Activated CD4-positive, alpha-beta T cell treated with anti-CD3 and anti-CD28 coated beads, Interleukin-2, Interleukin-4, amounts not matched to agents 100 ng/mL and 50 ng/mL, durations not matched to agents 16 hours and 8 hours (primary cell): ENCODE measurements at regions not wholly inside any gene's neighbourhood (a gene's known extent, or its start where the extent isn't known, plus 50 kb on each side); places are given as distances from the start of the nearest gene placed in this dataset.
A peak's percentile ranks its signal among the peaks of the same experiment; 100 is the strongest.

Source experiments
- DNase-seq: peaks from one replicate; pipeline ENCODE4 v3.0.0-alpha.2; 2020; ENCODE audit warnings: low spot score

GRCh38 chr4:89422441-89422990 is 114.9 kb upstream of the GPRIN3 start:
- DNase-seq, result no peak

- DNase-seq, result no peak
Observed at GRCh38 chr4:89420507-89420906, 112.9 kb upstream of the GPRIN3 start.

GRCh38 chr4:89419111-89419695 is 111.6 kb upstream of the GPRIN3 start:
- no peak for DNase-seq

GRCh38 chr4:89416960-89417359 is 109.4 kb upstream of the GPRIN3 start:
- DNase-seq, result no peak

- no peak for DNase-seq
Observed at GRCh38 chr4:89413518-89413917, 105.9 kb upstream of the GPRIN3 start.

- no peak for DNase-seq
Observed at GRCh38 chr4:89411539-89412309, 104.1 kb upstream of the GPRIN3 start.

- no peak for DNase-seq
Observed at GRCh38 chr4:89410687-89411086, 103.1 kb upstream of the GPRIN3 start.

GRCh38 chr4:89404530-89404929 is 96.9 kb upstream of the GPRIN3 start:
- DNase-seq, result no peak

GRCh38 chr4:89403826-89404225 is 96.2 kb upstream of the GPRIN3 start:
- no peak for DNase-seq

GRCh38 chr4:89400287-89401035 is 92.9 kb upstream of the GPRIN3 start:
- no peak for DNase-seq

- DNase-seq, result no peak
Observed at GRCh38 chr4:89398644-89399043, 91.0 kb upstream of the GPRIN3 start.

- DNase-seq, result no peak
Observed at GRCh38 chr4:89398146-89398545, 90.5 kb upstream of the GPRIN3 start.

- DNase-seq, result no peak
Observed at GRCh38 chr4:89397441-89397840, 89.8 kb upstream of the GPRIN3 start.

- DNase-seq, result no peak
Observed at GRCh38 chr4:89382439-89382838, 74.8 kb upstream of the GPRIN3 start.

- no peak for DNase-seq
Observed at GRCh38 chr4:89380980-89381379, 73.4 kb upstream of the GPRIN3 start.

- DNase-seq, result no peak
Observed at GRCh38 chr4:89379511-89380044, 72.0 kb upstream of the GPRIN3 start.

GRCh38 chr4:89373394-89373793 is 65.8 kb upstream of the GPRIN3 start:
- peak; percentile 36 for DNase-seq

- DNase-seq, result no peak
Observed at GRCh38 chr4:89371614-89372013, 64.0 kb upstream of the GPRIN3 start.

- DNase-seq, result no peak
Observed at GRCh38 chr4:89369581-89369980, 62.0 kb upstream of the GPRIN3 start.

- no peak for DNase-seq
Observed at GRCh38 chr4:89368861-89369260, 61.3 kb upstream of the GPRIN3 start.

GRCh38 chr4:89365776-89366175 is 58.2 kb upstream of the GPRIN3 start:
- peak; percentile 75 for DNase-seq

- no peak for DNase-seq
Observed at GRCh38 chr4:89365375-89365774, 57.8 kb upstream of the GPRIN3 start.

- DNase-seq, result no peak
Observed at GRCh38 chr4:89364541-89364940, 56.9 kb upstream of the GPRIN3 start.
